ENCODE measurements at regions not wholly inside any gene's neighbourhood (a gene's known extent, or its start where the extent isn't known, plus 50 kb on each side); places are given as distances from the start of the nearest gene placed in this dataset.

DNA sequence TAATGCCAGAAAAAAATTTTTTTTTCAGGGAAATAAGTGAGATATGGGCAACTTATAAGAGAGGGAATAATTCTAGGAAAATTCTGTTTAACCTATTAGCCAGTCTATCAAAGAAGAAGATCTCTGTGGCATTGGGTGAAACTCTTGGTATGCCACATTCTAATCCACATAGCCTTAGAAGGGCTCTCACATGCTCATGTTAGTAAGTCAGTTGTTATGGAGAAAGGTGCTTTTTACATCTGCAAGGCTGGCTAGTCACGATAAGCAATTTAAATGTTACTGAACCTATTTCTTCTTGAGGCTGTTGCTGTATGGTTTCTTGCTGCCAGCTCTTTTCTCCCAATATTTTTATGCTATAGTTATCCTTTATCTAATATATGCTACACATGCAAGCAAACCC is 89.9 kb upstream of the MAGI1 start:
- no peak for DNase-seq (ENCODE audit: low read depth)

DNA sequence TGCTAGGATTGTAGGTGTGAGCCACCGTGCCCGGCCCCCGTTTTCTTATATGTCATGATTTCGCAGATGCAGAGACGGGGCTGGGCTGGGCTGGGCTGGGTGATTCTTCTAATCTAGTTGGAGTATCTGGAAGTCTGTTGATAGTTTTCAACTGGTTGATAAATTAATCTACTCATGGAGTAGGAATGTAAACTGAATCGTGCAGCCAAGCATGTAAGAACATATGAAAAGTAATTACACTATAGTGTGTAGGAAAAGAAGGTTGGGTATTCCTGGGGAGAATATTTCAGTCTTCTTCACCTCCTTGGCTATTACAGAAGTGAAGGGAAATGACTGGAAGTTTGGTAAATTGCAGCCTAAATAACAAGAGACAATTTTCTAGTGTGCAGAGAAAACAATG is 82.6 kb upstream of the MAGI1 start:
- peak; percentile 51 for DNase-seq (ENCODE audit: low read depth)

GRCh38 chr3:66115858-66116654 is 77.3 kb upstream of the MAGI1 start:
- DNase-seq (ENCODE audit: low read depth): peak; percentile 94

GRCh38 chr3:66113542-66113941 is 74.8 kb upstream of the MAGI1 start:
- no peak for DNase-seq (ENCODE audit: low read depth)

DNA sequence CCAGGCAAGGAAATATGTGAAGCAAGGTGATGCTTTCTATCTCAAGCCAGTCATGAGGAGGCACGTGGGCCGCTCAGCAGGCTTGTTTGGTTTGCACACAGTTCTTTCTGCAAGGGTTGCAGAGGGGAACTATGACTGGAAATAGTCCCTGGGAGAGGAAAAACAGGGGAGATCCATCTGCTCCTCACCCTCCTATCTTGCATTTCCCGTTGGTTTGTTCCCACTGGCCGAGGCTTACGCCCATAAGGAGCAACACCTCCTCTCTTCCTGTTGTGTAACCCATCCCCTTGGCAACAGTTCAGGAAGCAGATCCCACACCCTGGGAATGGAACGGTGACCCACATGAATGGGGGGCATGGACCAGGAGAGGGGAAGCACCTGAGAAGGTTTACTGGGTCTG is 72.1 kb upstream of the MAGI1 start:
- DNase-seq (ENCODE audit: low read depth): no peak

- DNase-seq (ENCODE audit: low read depth): no peak
These were observed 69.1 kb upstream of the MAGI1 start for GRCh38 chr3:66107855-66108254.

- no peak for DNase-seq (ENCODE audit: low read depth)
These were observed 68.1 kb upstream of the MAGI1 start for GRCh38 chr3:66106788-66107187.

DNA sequence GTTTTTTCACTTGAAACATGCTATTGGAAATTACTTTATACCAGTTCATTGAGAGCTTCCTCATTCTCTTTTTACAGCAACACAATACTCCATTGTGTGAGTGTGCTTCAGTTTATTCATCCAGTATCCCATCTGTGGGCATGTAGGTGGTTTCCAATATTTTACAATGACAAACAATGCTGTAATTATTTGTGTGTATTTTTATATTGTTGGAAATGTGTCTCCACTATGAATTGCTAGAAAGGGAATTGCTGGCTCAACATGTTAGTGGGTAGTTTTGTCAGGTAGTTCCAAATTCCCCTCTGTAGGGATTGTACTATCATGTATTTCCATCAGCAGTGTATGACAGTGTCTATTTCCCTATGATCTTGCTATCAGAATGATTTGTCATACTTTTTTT is 65.8 kb upstream of the MAGI1 start:
- DNase-seq (ENCODE audit: low read depth): no peak

- DNase-seq (ENCODE audit: low read depth): no peak
These were observed 65.0 kb upstream of the MAGI1 start for GRCh38 chr3:66103729-66104128.

DNA sequence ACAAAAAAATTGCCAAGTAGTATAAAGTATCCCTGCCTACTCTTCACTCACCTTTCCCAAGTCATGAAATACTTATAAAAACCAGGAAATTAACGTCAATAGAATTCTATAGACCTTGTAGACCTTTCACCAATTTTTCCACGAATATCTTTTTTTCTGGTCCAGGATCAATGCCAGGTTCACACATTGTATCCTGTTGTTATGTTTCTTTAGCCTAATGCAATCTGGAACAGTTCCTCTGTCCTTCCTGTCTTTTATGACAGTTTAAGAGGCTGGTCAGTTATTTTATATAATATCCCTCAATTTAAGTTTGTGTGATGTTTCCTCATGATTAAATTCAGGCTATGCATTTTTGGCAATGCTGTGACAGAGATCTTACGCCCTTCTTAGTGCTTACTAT is 63.2 kb upstream of the MAGI1 start:
- DNase-seq (ENCODE audit: low read depth): no peak

- no peak for DNase-seq (ENCODE audit: low read depth)
These were observed 60.9 kb upstream of the MAGI1 start for GRCh38 chr3:66099541-66100065.

GRCh38 chr3:66098436-66098835 is 59.7 kb upstream of the MAGI1 start:
- DNase-seq (ENCODE audit: low read depth): peak; percentile 9

DNA sequence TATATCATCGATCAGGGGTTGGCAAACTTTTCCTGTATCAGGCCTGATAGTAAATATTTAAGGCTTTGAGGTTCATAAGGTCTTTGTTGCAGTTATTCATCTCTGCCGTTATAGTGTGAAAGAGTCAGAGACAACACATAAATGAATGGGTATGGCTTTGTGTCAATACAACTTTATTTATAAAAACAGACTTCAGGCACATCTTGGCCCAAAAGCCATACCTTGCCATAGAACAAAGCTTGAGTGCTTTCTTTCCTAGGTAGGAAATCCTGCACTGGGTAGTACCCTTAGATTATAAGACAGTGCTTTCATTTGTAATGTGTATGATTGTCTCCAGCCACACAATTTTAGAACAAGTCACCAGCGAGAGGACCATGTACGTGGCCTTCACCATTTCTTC is 58.9 kb upstream of the MAGI1 start:
- DNase-seq (ENCODE audit: low read depth): no peak

DNA sequence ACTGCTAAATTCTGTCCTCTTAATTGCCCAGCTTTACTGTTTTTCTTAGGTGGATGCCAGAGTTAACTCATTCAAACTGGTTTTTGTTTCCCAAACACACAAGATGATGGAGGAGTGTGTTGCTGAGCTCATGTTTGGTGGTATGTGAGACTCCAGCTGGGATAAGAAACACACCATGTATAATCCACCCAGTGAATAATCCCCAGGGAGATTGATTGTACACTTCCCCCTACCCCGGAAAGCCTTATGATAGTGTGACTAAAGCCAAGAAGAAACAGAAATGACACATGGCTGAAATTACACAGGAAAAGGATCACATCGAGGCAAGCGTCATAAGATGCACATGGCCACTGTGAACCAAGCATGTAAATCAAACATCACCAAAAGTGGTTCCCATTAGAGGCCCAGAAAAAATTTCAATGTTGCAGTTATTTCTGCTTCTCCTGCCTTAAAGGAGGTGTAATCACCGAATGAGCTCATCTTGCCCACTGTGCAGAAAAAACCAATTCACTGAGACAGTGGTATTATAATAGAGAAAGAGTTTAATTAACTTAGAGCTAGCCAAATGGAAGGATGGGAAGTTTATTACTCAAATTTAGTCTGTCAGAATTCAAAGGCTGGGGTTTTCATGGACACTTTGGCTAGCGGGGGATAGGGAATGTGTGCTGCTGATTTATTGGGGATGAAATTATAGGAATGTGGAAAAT is 56.7 kb upstream of the MAGI1 start:
- DNase-seq (ENCODE audit: low read depth): no peak

DNA sequence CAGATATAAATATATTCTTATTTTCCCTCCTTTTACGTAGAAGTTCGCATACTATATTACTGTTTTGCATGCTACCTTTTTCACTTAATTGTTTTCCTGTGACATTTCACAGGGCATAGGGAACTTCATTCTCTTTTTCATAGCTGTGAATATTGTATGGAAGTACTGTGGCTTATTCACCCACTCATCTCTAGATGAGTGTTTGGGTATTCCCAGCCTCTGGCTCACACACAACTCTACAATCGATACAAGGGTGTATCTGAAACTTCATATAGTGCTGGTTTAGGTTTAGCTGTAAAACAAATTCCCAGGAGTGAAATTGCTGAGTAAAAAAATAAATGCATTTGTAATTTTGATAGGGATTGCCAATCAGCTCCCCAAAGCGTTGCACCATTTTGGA is 55.3 kb upstream of the MAGI1 start:
- no peak for DNase-seq (ENCODE audit: low read depth)

DNA sequence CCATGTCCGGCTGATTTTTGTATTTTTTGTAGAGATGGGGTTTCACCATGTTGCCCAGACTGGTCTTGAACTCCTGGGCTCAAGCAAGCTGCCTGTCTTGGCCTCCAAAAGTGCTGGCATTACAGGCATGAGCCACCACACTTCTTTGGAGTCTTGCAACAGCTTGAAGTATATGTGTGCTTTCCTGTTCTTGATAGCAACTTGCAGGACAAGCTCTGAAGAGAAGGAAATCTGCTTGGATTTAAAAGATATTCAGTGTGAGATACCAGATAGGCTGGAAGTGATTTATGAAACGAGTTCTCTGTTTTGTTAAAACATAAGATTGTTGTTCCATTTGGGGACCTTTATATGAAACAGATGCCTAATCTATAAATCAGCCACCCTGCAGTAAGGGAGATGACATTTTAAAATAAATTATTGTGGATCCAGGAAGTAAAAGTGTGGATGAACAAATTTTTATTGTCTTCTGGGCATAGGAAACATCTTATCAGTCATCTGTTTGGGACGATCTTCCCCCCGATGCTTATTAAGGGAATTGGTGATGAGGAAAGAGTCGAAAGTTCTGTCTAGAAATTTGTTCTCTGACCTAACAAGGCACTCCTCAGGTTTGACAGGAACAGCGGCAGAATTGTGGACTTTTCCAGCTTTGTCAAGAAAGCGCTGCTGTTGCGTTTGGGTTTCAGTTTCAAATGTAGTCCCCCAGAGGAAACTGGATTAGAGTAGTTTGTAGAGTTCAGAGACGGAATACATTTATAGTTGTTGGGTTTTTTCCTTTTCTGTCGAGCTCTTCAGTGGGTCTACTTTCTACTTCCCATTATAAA is 53.7 kb upstream of the MAGI1 start:
- DNase-seq (ENCODE audit: low read depth): no peak

Data from ELR (cell line).